ENCODE measurements at regions not wholly inside any gene's neighbourhood (a gene's known extent, or its start where the extent isn't known, plus 50 kb on each side); places are given as distances from the start of the nearest gene placed in this dataset.

- DNase-seq (ENCODE audit: low spot score), result no peak
- H3K27ac ChIP-seq (ENCODE audit: low read depth in 1 of 2, low read length in 2 of 2), result no peak overlapping the region
- no peak for TF ChIP-seq ATF3 (IDR thresholded peaks at IDR 0.05)
- TF ChIP-seq MAX (IDR thresholded peaks at IDR 0.05), result no peak
- TF ChIP-seq RAD21 (IDR thresholded peaks at IDR 0.05), result no peak
- no peak for TF ChIP-seq TAF1 (conservative IDR thresholded peaks at IDR 0.05)
- TF ChIP-seq CTCF (IDR thresholded peaks at IDR 0.05; ENCODE audit: low read depth, low read length, missing input control), result no peak
These were observed 145.6 kb upstream of the TNC start for GRCh38 chr9:115263371-115264075.

GRCh38 chr9:115264313-115264712 lies 146.4 kb upstream of the TNC start:
- Histone ChIP-seq H3K4me1 (ENCODE audit: control insufficient read depth in 4 of 4, insufficient read depth in 4 of 4, low read length in 3 of 4) (no peaks in the 10 kb centered on the region), H3K9me3 (ENCODE audit: control insufficient read depth in 4 of 4, low read length in 3 of 4) (no peaks in the 10 kb centered on the region), H3K27ac (ENCODE audit: low read depth in 1 of 2, low read length in 2 of 2) (no peak overlapping the region), H3K36me3 (ENCODE audit: control insufficient read depth in 4 of 4, insufficient read depth in 3 of 4, low read depth in 1 of 4, low read length in 3 of 4) (no peaks in the 10 kb centered on the region), H3K9ac (ENCODE audit: low read depth in 1 of 2, low read length in 2 of 2) (no peak overlapping the region), H3K4me3 (ENCODE audit: low read depth in 1 of 3, low read length in 3 of 3) (no peak overlapping the region), H3K27me3 (ENCODE audit: control insufficient read depth in 4 of 4, insufficient read depth in 4 of 4, low read length in 3 of 4) (peaks cover 0 to 2% (median 0%) of the 10 kb centered on the region in 4 donors)
- DNase-seq (ENCODE audit: low spot score), result no peak
- TF ChIP-seq EGR1 (IDR thresholded peaks at IDR 0.05; ENCODE audit: low read depth in 2 of 2) (no peak), ZBTB33 (IDR thresholded peaks at IDR 0.05) (no peak), HNF4A (conservative IDR thresholded peaks at IDR 0.05) (no peak), ATF3 (IDR thresholded peaks at IDR 0.05) (no peak), GABPA (IDR thresholded peaks at IDR 0.05 in 1 of 2, conservative IDR thresholded peaks at IDR 0.05 in 1 of 2) (no peak), TAF1 (conservative IDR thresholded peaks at IDR 0.05) (no peak)
- 50% methylated on average over 1 of the region's 1 CpG for WGBS

More at GRCh38 chr9:115263371-115264075, 145.6 kb upstream of the TNC start:
- no peaks in the 10 kb centered on the region for H3K4me1 ChIP-seq (ENCODE audit: control insufficient read depth in 4 of 4, insufficient read depth in 4 of 4, low read length in 3 of 4)
- H3K9me3 ChIP-seq (ENCODE audit: control insufficient read depth in 4 of 4, low read length in 3 of 4), result no peaks in the 10 kb centered on the region
- 77% methylated on average over 2 of the region's 2 CpGs for WGBS
- peaks cover 0 to 2% (median 0%) of the 10 kb centered on the region in 4 donors for H3K27me3 ChIP-seq (ENCODE audit: control insufficient read depth in 4 of 4, insufficient read depth in 4 of 4, low read length in 3 of 4)
- H3K9ac ChIP-seq (ENCODE audit: low read depth in 1 of 2, low read length in 2 of 2), result no peak overlapping the region
- H3K36me3 ChIP-seq (ENCODE audit: control insufficient read depth in 4 of 4, insufficient read depth in 3 of 4, low read depth in 1 of 4, low read length in 3 of 4), result no peaks in the 10 kb centered on the region
- H3K4me3 ChIP-seq (ENCODE audit: low read depth in 1 of 3, low read length in 3 of 3), result no peak overlapping the region

- no peaks in the 10 kb centered on the region for H3K36me3 ChIP-seq (ENCODE audit: control insufficient read depth in 4 of 4, insufficient read depth in 3 of 4, low read depth in 1 of 4, low read length in 3 of 4)
- H3K27ac ChIP-seq (ENCODE audit: low read depth in 1 of 2, low read length in 2 of 2), result no peak overlapping the region
- no peak overlapping the region for H3K4me3 ChIP-seq (ENCODE audit: low read depth in 1 of 3, low read length in 3 of 3)
- 63% methylated on average over 3 of the region's 3 CpGs for WGBS
- H3K9me3 ChIP-seq (ENCODE audit: control insufficient read depth in 4 of 4, low read length in 3 of 4), result no peaks in the 10 kb centered on the region
- H3K4me1 ChIP-seq (ENCODE audit: control insufficient read depth in 4 of 4, insufficient read depth in 4 of 4, low read length in 3 of 4), result no peaks in the 10 kb centered on the region
- no peak for TF ChIP-seq RXRA (IDR thresholded peaks at IDR 0.05)
- TF ChIP-seq FOXA1 (IDR thresholded peaks at IDR 0.05), result no peak
- no peak for TF ChIP-seq HNF4A (conservative IDR thresholded peaks at IDR 0.05)
- peak; percentile 62 for TF ChIP-seq REST (IDR thresholded peaks at IDR 0.05)
- no peak for TF ChIP-seq SP1 (IDR thresholded peaks at IDR 0.05)
- no peak for TF ChIP-seq HNF4G (IDR thresholded peaks at IDR 0.05)
- TF ChIP-seq CTCF (IDR thresholded peaks at IDR 0.05; ENCODE audit: low read depth, low read length, missing input control), result no peak
- no peak for TF ChIP-seq EGR1 (IDR thresholded peaks at IDR 0.05; ENCODE audit: low read depth in 2 of 2)
- DNase-seq (ENCODE audit: low spot score), result no peak
- peaks cover 0 to 2% (median 0%) of the 10 kb centered on the region in 4 donors for H3K27me3 ChIP-seq (ENCODE audit: control insufficient read depth in 4 of 4, insufficient read depth in 4 of 4, low read length in 3 of 4)
- no peak overlapping the region for H3K9ac ChIP-seq (ENCODE audit: low read depth in 1 of 2, low read length in 2 of 2)
These were observed 149.8 kb upstream of the TNC start for GRCh38 chr9:115267790-115268189.

All from liver (tissue), 8 donors.